ENCODE measurements at regions not wholly inside any gene's neighbourhood (a gene's known extent, or its start where the extent isn't known, plus 50 kb on each side); places are given as distances from the start of the nearest gene placed in this dataset.
"Not testable (repeated sequence)": the region's sequence is repeated elsewhere in the genome, so short reads cannot be mapped to it uniquely, and the experiment has no call there.

DNA sequence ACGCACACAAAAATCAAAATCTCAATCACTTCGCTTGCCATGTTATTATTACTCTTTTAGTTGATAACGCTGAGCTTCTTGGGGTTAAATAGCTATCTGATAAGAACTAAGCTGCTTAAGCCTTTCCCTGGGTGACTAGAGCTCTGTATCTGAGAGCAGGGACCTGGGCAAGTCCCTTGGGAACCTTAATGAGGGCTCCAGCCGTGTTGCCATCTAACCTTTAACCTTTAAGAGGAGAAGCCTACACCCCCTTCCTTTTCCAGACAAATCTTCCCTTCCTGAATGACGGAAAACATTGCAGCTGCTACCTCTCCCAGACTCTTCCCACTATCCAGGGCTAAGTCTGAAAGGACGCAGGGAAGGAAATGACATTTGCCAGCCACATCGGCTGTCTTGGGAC, 216.5 kb upstream of the RAI14 start:
- no peak overlapping the region for H3K9ac ChIP-seq (ENCODE audit: low read length in 2 of 2)
- no peaks in the 10 kb centered on the region for H3K36me3 ChIP-seq (ENCODE audit: control insufficient read depth in 2 of 2, insufficient read depth in 2 of 2, low read length in 2 of 2)
- H3K9me3 ChIP-seq (ENCODE audit: control insufficient read depth in 2 of 2, low read length in 2 of 2), result no peaks in the 10 kb centered on the region
- no peak overlapping the region for H3K4me3 ChIP-seq (ENCODE audit: low read length in 2 of 2)
- no peaks in the 10 kb centered on the region for H3K27me3 ChIP-seq (ENCODE audit: control insufficient read depth in 1 of 2, insufficient read depth in 2 of 2, low read length in 2 of 2)
- no peak overlapping the region for H3K27ac ChIP-seq (ENCODE audit: low read length)
- H3K4me1 ChIP-seq (ENCODE audit: control insufficient read depth, insufficient read depth, low read length), result no peaks in the 10 kb centered on the region

DNA sequence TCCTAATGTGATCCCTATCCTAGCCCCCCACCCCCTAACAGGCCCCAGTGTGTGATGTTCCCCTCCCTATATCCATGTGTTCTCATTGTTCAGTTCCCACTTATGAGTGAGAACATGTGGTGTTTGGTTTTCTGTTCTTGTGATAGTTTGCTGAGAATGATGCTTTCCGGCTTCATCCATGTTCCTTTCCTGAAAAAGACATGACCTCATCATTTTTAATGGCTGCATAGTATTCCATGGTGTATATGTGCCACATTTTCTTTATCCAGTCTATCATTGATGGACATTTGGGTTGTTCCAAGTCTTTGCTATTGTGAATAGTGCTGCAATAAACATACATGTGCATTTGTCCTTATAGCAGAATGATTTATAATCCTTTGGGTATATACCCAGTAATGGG, 214.4 kb upstream of the RAI14 start:
- not testable (repeated sequence) for H3K9ac ChIP-seq (ENCODE audit: low read length in 2 of 2); H3K4me1 ChIP-seq (ENCODE audit: control insufficient read depth, insufficient read depth, low read length); H3K9me3 ChIP-seq (ENCODE audit: control insufficient read depth in 2 of 2, low read length in 2 of 2); H3K36me3 ChIP-seq (ENCODE audit: control insufficient read depth in 2 of 2, insufficient read depth in 2 of 2, low read length in 2 of 2); H3K4me3 ChIP-seq (ENCODE audit: low read length in 2 of 2); H3K27ac ChIP-seq (ENCODE audit: low read length); H3K27me3 ChIP-seq (ENCODE audit: control insufficient read depth in 1 of 2, insufficient read depth in 2 of 2, low read length in 2 of 2)

GRCh38 chr5:34447424-34447823, 208.7 kb upstream of the RAI14 start:
- Histone ChIP-seq H3K27me3 (ENCODE audit: control insufficient read depth in 1 of 2, insufficient read depth in 2 of 2, low read length in 2 of 2) (peaks cover 0 to 6% of the 10 kb centered on the region in 2 donors), H3K9me3 (ENCODE audit: control insufficient read depth in 2 of 2, low read length in 2 of 2) (no peaks in the 10 kb centered on the region), H3K27ac (ENCODE audit: low read length) (no peak overlapping the region), H3K36me3 (ENCODE audit: control insufficient read depth in 2 of 2, insufficient read depth in 2 of 2, low read length in 2 of 2) (no peaks in the 10 kb centered on the region), H3K4me3 (ENCODE audit: low read length in 2 of 2) (no peak overlapping the region), H3K4me1 (ENCODE audit: control insufficient read depth, insufficient read depth, low read length) (no peaks in the 10 kb centered on the region), H3K9ac (ENCODE audit: low read length in 2 of 2) (no peak overlapping the region)

GRCh38 chr5:34449639-34450038, 206.5 kb upstream of the RAI14 start:
- H3K4me3 ChIP-seq (ENCODE audit: low read length in 2 of 2), result no peak overlapping the region
- no peaks in the 10 kb centered on the region for H3K9me3 ChIP-seq (ENCODE audit: control insufficient read depth in 2 of 2, low read length in 2 of 2)
- H3K27me3 ChIP-seq (ENCODE audit: control insufficient read depth in 1 of 2, insufficient read depth in 2 of 2, low read length in 2 of 2), result peaks cover 0 to 6% of the 10 kb centered on the region in 2 donors
- no peaks in the 10 kb centered on the region for H3K36me3 ChIP-seq (ENCODE audit: control insufficient read depth in 2 of 2, insufficient read depth in 2 of 2, low read length in 2 of 2)
- H3K4me1 ChIP-seq (ENCODE audit: control insufficient read depth, insufficient read depth, low read length), result no peaks in the 10 kb centered on the region
- no peak overlapping the region for H3K9ac ChIP-seq (ENCODE audit: low read length in 2 of 2)
- H3K27ac ChIP-seq (ENCODE audit: low read length), result no peak overlapping the region

DNA sequence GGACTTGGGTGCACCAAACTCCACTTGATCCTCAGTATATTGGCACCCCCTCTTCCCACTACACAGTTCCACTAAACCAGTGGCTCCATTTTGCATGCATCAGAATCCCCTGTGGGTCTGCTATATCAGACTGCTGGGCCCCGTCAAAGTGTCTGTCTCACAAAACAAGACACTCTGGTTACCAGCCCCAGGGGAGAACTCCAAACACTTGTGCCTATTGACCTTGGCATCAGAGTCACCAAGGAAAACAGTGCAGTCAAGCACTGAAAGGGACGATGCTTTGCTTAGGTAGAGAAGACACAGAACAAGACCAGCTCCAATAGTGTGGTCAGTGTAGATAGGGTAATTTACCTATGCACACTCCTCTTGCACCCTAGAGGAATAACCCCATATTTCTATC, 205.8 kb upstream of the RAI14 start:
- Histone ChIP-seq H3K4me3 (ENCODE audit: low read length in 2 of 2) (no peak overlapping the region), H3K27me3 (ENCODE audit: control insufficient read depth in 1 of 2, insufficient read depth in 2 of 2, low read length in 2 of 2) (peaks cover 0 to 6% of the 10 kb centered on the region in 2 donors), H3K36me3 (ENCODE audit: control insufficient read depth in 2 of 2, insufficient read depth in 2 of 2, low read length in 2 of 2) (no peaks in the 10 kb centered on the region), H3K9me3 (ENCODE audit: control insufficient read depth in 2 of 2, low read length in 2 of 2) (no peaks in the 10 kb centered on the region), H3K27ac (ENCODE audit: low read length) (no peak overlapping the region), H3K4me1 (ENCODE audit: control insufficient read depth, insufficient read depth, low read length) (no peaks in the 10 kb centered on the region), H3K9ac (ENCODE audit: low read length in 2 of 2) (no peak overlapping the region)

DNA sequence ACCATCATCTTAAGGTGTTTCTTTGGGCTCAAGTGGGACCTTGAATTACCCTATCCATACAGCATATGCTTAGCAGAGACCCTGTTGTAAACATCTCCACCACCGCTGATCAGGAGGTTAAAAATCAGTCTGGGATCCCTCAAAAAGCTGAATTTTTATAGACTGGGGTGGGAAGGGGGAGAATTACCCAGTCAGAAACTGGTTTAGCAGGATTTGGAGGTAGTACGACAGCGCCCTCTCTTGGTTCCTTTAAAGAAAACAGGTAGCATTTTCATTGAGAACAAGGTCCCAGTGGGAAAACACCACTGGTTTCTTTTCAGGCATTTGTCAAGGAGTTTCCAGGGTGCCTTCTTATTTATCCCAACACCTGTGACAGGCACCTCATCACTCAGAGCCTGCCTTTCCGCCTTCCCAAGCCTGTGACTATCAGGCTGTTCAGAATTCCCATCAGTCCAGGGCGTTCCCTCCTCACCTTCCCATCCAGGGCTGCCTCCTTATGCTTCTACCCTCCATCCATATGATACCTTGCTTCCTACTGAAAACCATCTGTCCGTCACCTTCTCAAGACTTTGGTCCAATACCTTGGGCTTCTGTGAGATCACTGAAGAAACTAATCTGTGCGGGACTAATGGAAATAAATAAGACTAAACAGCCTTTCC, 203.8 kb upstream of the RAI14 start:
- H3K36me3 ChIP-seq (ENCODE audit: control insufficient read depth in 2 of 2, insufficient read depth in 2 of 2, low read length in 2 of 2), result no peaks in the 10 kb centered on the region
- no peak overlapping the region for H3K27ac ChIP-seq (ENCODE audit: low read length)
- H3K9me3 ChIP-seq (ENCODE audit: control insufficient read depth in 2 of 2, low read length in 2 of 2), result no peaks in the 10 kb centered on the region
- no peak overlapping the region for H3K4me3 ChIP-seq (ENCODE audit: low read length in 2 of 2)
- no peak overlapping the region for H3K9ac ChIP-seq (ENCODE audit: low read length in 2 of 2)
- H3K4me1 ChIP-seq (ENCODE audit: control insufficient read depth, insufficient read depth, low read length), result no peaks in the 10 kb centered on the region
- H3K27me3 ChIP-seq (ENCODE audit: control insufficient read depth in 1 of 2, insufficient read depth in 2 of 2, low read length in 2 of 2), result peaks cover 0 to 6% of the 10 kb centered on the region in 2 donors

DNA sequence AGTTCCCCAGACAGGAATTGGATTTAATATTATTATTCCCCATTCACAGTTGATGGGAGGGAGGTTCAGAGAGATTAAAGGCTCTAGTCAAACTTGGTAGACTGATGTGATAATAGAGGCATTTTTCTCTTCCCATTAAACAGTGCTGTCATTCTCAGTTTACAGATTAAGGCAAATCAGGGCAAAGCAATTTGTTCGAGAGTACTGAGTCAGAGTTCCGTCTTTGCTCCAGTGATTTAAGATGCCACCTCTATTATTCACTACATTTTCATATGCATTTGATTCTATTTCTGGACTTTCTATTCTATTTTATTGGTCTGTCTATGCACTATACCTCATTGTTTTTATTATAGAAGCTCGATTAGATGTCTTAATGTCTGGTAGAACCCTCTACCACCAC, 201.0 kb upstream of the RAI14 start:
- Histone ChIP-seq H3K27me3 (ENCODE audit: control insufficient read depth in 1 of 2, insufficient read depth in 2 of 2, low read length in 2 of 2) (peaks cover 0 to 4% of the 10 kb centered on the region in 2 donors), H3K36me3 (ENCODE audit: control insufficient read depth in 2 of 2, insufficient read depth in 2 of 2, low read length in 2 of 2) (no peaks in the 10 kb centered on the region), H3K4me3 (ENCODE audit: low read length in 2 of 2) (no peak overlapping the region), H3K4me1 (ENCODE audit: control insufficient read depth, insufficient read depth, low read length) (no peaks in the 10 kb centered on the region), H3K27ac (ENCODE audit: low read length) (no peak overlapping the region), H3K9ac (ENCODE audit: low read length in 2 of 2) (no peak overlapping the region), H3K9me3 (ENCODE audit: control insufficient read depth in 2 of 2, low read length in 2 of 2) (no peaks in the 10 kb centered on the region)

- Histone ChIP-seq H3K36me3 (ENCODE audit: control insufficient read depth in 2 of 2, insufficient read depth in 2 of 2, low read length in 2 of 2) (no peaks in the 10 kb centered on the region), H3K9ac (ENCODE audit: low read length in 2 of 2) (no peak overlapping the region), H3K4me3 (ENCODE audit: low read length in 2 of 2) (no peak overlapping the region), H3K9me3 (ENCODE audit: control insufficient read depth in 2 of 2, low read length in 2 of 2) (no peaks in the 10 kb centered on the region), H3K27me3 (ENCODE audit: control insufficient read depth in 1 of 2, insufficient read depth in 2 of 2, low read length in 2 of 2) (no peaks in the 10 kb centered on the region), H3K27ac (ENCODE audit: low read length) (no peak overlapping the region), H3K4me1 (ENCODE audit: control insufficient read depth, insufficient read depth, low read length) (no peaks in the 10 kb centered on the region)
Observed at GRCh38 chr5:34459908-34460307, 196.2 kb upstream of the RAI14 start.

DNA sequence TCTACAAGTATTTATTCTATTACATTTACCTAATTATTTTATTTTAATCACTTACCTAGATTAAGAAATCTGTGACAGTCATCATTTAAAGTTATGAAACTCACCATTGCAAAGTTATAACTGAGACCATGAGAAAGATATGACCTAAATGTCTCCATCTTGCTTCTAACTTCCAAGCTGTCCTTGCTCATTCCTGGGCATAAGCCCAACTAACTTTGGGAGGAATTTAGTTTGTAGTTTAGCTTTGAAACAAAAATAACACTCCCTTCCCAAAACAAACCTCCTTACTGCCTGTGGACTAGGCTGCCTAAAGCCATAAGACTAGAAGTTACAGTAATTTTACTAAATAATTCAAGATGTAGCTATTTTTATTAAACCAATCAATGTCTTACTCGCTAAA, 195.6 kb upstream of the RAI14 start:
- Histone ChIP-seq H3K9ac (ENCODE audit: low read length in 2 of 2) (no peak overlapping the region), H3K9me3 (ENCODE audit: control insufficient read depth in 2 of 2, low read length in 2 of 2) (no peaks in the 10 kb centered on the region), H3K27me3 (ENCODE audit: control insufficient read depth in 1 of 2, insufficient read depth in 2 of 2, low read length in 2 of 2) (no peaks in the 10 kb centered on the region), H3K4me1 (ENCODE audit: control insufficient read depth, insufficient read depth, low read length) (no peaks in the 10 kb centered on the region), H3K4me3 (ENCODE audit: low read length in 2 of 2) (no peak overlapping the region), H3K27ac (ENCODE audit: low read length) (no peak overlapping the region), H3K36me3 (ENCODE audit: control insufficient read depth in 2 of 2, insufficient read depth in 2 of 2, low read length in 2 of 2) (no peaks in the 10 kb centered on the region)

GRCh38 chr5:34464829-34465228, 191.3 kb upstream of the RAI14 start:
- H3K27me3 ChIP-seq (ENCODE audit: control insufficient read depth in 1 of 2, insufficient read depth in 2 of 2, low read length in 2 of 2), result no peaks in the 10 kb centered on the region
- H3K36me3 ChIP-seq (ENCODE audit: control insufficient read depth in 2 of 2, insufficient read depth in 2 of 2, low read length in 2 of 2), result no peaks in the 10 kb centered on the region
- no peak overlapping the region for H3K9ac ChIP-seq (ENCODE audit: low read length in 2 of 2)
- no peaks in the 10 kb centered on the region for H3K4me1 ChIP-seq (ENCODE audit: control insufficient read depth, insufficient read depth, low read length)
- H3K27ac ChIP-seq (ENCODE audit: low read length), result no peak overlapping the region
- no peak overlapping the region for H3K4me3 ChIP-seq (ENCODE audit: low read length in 2 of 2)
- H3K9me3 ChIP-seq (ENCODE audit: control insufficient read depth in 2 of 2, low read length in 2 of 2), result no peaks in the 10 kb centered on the region

DNA sequence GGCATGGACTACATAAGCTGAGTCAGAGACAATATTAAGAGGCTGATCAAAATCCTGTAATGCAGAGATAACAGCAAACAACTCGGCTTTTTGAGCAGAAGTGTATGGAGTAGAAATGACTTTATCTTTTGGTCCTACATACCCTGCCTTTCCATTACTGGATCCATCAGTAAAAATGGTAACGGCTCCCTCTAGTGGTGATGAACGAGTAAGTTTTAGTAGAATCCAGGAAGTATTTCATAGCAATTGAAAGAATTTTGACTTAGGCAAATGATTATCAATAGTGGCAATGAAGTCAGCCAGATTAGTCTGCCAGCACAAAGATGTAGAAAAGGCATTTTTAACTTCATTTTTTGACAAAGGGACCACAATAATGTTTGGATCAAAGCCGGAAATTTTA, 190.8 kb upstream of the RAI14 start:
- H3K36me3 ChIP-seq (ENCODE audit: control insufficient read depth in 2 of 2, insufficient read depth in 2 of 2, low read length in 2 of 2); H3K27ac ChIP-seq (ENCODE audit: low read length); H3K9ac ChIP-seq (ENCODE audit: low read length in 2 of 2); H3K4me1 ChIP-seq (ENCODE audit: control insufficient read depth, insufficient read depth, low read length); H3K9me3 ChIP-seq (ENCODE audit: control insufficient read depth in 2 of 2, low read length in 2 of 2); H3K27me3 ChIP-seq (ENCODE audit: control insufficient read depth in 1 of 2, insufficient read depth in 2 of 2, low read length in 2 of 2); H3K4me3 ChIP-seq (ENCODE audit: low read length in 2 of 2): not testable (repeated sequence)
